NAMALWA (cell line): ENCODE measurements at regions not wholly inside any gene's neighbourhood (a gene's known extent, or its start where the extent isn't known, plus 50 kb on each side); places are given as distances from the start of the nearest gene placed in this dataset.
"Not testable (repeated sequence)": the region's sequence is repeated elsewhere in the genome, so short reads cannot be mapped to it uniquely, and the experiment has no call there.

Experiments used
- DNase-seq: peaks from one replicate; pipeline ENCODE4 v3.0.0-alpha.2; 2015; ENCODE audit warnings: low spot score

DNA sequence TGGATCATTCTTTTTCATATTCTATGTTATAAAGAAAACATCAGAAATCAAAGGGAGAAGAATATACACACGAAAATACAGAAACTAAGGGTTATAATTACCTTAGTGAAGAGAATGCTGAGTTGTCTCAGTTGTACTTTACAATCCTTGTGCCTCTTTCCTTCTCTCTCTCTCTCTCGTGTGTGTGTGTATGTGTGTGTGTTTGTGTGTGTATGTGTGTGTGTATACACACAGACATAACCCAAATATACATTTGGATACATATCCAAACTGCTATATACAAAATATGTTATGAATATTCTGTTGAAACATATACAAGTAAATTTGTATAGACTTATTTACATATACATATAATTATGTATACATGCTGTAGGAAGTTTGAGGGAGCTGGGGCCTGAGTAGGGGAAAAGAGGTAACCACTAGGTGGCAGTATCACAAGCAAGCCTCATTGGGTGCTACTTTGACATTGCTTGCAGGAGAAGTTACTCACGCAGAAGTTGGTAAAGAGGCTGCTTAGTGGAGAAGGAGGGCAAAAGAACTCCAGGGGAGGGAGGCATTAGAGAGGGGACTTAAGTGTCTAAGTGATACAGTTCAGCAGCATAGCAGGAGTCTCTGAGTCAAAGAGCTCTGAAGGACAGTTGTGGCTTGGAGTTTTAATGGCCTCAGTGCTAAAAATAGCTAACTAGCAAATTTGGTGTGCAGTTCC lies 465.1 kb upstream of the PCDH20 start:
- DNase-seq, result peak; percentile 90

DNA sequence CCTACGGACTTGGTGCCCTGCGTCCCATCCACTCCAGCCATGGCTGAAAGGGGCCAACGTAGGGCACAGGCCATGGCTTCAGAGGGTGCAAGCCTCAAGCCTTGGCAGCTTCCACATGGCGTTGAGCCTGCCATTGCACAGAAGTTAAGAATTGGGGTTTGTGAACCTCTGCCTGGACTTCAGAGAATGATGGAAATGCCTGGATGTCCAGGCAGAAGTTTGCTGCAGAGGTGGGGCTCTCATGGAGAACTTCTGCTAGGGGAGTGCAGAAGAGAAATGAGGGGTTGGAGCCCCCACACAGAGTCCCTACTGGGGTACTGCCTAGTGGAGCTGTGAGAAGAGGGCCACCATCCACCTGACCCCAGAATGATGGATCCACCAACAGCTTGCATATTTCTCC lies 462.9 kb upstream of the PCDH20 start:
- not testable (repeated sequence) for DNase-seq

DNA sequence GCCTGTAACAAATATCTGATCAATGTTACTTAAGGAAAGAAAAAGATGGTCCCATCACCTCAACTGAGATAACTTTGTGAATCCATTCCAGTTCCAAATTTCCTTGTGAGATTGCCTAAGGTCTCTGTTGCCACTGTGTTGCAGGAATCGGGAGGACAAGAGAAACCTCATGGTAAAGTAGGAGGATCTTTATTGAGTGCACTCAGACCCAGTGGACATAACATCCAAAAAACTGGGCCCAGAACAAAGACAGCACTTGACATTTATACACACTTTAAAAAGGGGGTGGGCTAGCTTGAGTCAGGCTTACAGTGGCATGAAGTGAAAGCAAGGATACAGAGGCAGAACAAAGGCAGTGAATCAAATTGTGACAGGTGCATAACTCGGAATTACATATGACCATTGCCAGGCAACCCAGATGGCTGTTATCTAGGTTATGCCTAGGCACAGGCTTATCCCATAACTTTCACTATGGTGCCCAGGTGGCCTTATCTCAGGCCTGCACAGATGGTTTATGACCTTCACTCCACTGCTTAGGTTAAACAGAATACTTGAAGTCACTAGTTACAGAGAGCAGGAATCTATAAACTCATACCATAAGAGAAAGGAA lies 459.4 kb upstream of the PCDH20 start:
- DNase-seq, result no peak

DNA sequence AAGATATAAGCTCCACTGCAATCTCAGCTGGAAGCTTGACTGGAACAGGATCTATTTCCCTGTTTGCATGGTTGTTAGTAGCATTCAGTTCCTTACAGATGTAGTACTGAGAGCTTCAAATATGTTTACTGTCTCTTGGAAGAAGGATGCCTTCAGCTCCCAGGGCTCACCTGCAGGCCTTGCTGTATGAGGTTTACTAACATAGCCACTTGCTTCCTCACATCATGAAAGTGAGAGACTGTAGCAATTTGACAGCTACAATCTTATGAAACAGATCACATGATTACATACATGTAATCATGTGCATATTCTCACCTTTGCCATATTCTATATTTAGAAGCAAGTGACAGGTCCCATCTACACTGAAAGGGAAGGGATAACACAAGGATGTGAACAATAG lies 458.1 kb upstream of the PCDH20 start:
- no peak for DNase-seq

GRCh38 chr13:61857198-61857597 lies 441.5 kb upstream of the PCDH20 start:
- DNase-seq, result no peak

DNA sequence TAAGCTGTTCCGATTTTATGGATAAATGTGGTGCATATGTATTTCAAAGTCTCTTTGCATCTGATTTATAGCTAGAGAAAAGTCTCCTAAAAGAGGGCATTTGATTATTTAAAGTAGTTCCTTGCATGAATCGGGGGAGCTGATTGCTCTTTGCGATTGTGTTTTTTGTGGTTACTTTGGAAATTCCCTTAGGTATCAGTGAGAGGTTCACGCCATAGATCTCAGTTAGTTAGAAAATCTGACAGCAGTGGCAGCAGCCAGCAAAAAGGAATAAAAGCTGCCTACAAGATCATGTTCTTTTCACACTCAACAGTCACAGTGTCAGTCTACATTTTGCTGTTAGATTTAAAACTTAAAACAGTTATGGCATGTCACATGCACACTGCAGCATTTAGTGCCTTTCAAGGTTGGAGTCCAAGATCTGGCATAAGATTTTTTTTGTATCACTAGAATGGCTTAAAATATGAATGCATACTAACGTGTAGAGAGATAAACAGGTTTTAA lies 436.5 kb upstream of the PCDH20 start:
- no peak for DNase-seq

- no peak for DNase-seq
These were observed 435.1 kb upstream of the PCDH20 start for GRCh38 chr13:61850794-61851193.

- DNase-seq, result no peak
These were observed 422.9 kb upstream of the PCDH20 start for GRCh38 chr13:61838568-61838967.

- no peak for DNase-seq
These were observed 417.6 kb upstream of the PCDH20 start for GRCh38 chr13:61833228-61833627.

- DNase-seq, result no peak
These were observed 415.4 kb upstream of the PCDH20 start for GRCh38 chr13:61831026-61831425.

DNA sequence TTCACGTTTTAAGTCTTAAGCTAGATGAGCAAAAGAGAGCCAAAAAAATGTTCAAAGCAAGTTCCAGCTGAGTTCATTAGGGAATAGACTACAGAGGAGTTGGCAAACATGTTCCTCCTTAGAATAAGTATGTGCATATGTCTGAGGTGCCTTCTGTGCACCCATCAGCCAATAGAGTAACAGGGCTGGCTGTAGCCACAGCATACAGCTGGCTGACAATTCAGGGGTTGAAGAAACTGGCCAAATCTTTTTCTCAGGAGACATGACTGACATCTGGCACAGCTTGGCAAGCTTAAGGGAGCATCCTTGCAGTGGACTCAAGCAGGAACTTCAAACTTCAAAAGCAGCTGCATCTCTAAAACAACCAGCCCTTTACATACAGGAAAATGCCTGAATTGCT lies 414.8 kb upstream of the PCDH20 start:
- DNase-seq, result no peak

GRCh38 chr13:61824168-61824567 lies 408.5 kb upstream of the PCDH20 start:
- DNase-seq, result no peak

DNA sequence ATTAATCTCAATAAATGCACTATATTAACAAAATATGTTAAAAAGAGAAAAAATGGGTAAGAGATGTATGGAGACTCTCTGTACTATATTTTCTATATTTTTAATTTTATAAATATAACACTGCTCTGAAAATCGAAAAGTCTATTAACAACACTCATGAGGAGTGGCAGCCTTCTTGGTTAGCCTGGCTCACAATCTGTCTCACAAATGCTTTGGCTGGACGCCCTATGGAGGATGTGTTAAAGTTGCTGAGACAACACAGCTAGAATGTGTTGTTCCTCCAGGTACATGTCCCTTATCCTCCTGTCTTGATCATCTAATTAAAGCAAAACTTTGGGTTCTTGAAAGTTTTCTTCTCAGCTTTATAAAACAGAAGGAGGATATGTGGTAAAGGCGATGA lies 396.6 kb upstream of the PCDH20 start:
- no peak for DNase-seq

DNA sequence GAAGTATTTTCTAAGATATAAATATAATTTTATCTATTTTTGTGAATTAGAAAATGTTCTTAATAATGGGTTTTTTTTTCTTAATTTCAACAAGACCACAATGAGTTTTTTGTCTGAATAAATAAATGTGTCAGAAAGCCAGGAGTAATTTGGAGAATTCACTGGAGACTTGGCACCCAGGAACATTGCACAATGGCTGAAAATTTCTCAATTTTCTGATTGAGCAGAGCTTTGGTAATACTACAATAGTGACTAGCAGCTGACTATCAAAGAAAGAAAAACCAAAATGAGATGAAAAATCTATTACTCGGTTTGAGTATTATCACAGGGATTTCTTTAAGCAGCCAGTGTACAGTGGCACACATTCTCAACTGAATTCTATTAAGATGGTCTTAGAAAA lies 394.4 kb upstream of the PCDH20 start:
- DNase-seq, result no peak

DNA sequence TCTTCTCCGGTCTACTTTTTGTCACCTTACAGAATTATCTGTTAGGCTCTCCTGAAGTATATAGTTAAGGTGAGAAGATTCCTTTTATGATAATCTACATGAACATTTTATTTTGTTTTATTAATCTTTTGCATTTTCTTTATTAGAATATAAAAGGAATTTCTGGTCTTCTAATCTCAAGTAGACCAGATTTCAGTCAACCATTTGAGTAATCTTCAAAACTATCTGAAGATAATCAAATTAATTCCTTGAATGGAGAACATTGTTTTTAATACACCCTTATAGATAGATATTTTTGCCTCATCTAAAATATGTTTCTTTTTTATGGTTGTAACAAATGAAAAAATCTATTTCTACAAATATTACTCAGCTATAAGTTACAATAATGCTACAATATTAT lies 381.7 kb upstream of the PCDH20 start:
- DNase-seq, result no peak

GRCh38 chr13:61795580-61795979 lies 379.9 kb upstream of the PCDH20 start:
- DNase-seq, result no peak

DNA sequence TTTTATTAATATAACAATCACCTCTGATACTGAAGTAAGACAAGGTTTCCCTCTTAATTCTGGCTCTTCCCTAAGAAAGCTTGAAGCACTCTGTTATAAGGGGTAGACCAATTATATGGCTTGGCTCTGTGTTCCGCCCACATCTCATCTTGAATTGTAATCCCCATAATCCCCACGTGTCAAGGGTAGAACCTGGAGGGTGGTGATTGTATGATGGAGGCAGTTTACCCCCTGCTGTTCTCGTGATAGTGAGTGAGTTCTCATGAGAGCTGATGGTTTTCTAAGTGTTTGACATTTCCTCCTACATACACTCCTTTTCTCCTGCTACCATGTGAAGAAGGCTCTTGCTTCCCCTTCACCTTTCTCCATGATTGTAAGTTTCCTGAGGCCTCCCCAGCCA lies 363.8 kb upstream of the PCDH20 start:
- peak; percentile 23 for DNase-seq

GRCh38 chr13:61778531-61778930 lies 362.9 kb upstream of the PCDH20 start:
- DNase-seq, result no peak

DNA sequence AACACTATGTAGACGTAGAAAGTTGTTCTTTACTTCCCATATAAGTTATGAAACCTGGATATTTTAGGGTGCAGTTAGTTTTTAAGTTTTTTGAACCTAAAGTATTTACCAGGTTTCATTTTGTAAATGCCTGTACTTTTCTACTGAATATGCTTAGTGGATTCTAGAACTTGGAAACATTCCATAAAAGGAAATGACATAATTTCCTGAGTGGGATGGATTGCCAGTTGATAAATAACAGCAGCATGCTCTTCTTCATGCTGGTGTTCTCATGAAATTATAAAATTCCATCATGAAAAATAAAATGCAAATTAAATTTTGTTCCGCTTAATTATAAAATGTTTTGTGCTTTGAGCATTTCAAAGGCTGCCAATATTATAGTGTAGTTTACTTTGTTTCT lies 362.2 kb upstream of the PCDH20 start:
- no peak for DNase-seq

DNA sequence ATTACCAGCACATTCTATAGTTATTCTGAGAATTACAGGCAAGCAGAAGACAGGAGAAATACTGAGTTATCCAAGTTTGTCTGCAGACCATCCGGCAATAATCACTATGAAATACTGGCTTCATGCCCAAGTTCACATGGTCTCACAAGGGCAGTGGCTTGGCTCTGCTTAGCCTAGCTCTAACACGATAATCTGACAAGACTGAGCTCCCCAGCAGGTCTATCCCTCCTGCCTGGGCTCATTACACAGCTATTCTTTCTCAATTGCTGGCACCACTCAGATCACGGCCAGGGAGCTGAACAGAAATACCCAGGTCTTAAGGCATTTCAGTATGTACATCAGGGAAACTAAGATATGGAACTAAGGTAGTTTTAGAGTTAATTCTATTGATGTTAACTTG lies 361.6 kb upstream of the PCDH20 start:
- no peak for DNase-seq

DNA sequence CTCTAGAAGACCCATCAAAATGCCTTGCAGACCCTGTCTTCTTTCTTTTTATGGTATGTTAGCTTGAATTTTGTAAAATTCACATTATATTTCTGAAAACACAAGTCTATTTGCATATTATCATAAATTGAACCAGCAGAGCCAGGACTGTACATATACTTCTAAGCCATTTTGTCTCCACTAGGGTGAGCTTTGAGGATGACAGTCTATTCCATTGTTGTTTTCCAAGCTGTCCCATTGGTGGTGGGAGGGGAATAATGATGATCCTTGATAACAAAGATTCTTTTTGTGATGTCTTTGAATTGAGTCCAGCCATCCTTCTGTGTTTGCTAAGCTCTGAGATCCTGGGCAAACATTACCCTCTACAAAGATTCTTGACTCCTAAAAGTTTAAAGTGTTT lies 359.3 kb upstream of the PCDH20 start:
- DNase-seq, result no peak

- no peak for DNase-seq
These were observed 355.0 kb upstream of the PCDH20 start for GRCh38 chr13:61770681-61771080.

DNA sequence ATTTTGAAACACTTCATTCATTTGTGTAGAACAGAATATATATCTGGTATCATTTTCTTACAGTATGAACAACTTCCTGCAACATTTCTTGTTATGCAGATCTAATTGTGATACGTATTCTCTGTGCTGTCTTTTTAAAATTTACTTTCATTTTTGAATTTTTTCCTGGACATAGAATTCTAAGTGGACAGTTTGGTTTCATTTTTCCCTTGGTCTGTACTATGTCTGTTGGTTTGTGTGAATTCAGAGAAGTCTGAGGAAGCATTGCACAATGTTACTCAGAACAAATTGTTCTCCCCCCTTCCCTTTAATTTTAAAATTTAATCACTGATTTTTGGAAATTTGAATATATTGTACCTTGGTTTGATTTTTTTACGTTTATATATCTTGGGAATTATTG lies 352.5 kb upstream of the PCDH20 start:
- no peak for DNase-seq

- no peak for DNase-seq
These were observed 351.0 kb upstream of the PCDH20 start for GRCh38 chr13:61766667-61767058.
